Body of pancreas (tissue), 4 donors: ENCODE measurements at regions not wholly inside any gene's neighbourhood (a gene's known extent, or its start where the extent isn't known, plus 50 kb on each side); places are given as distances from the start of the nearest gene placed in this dataset.

ENCODE experiments used
- ATAC-seq: fragments of 150-250 bp; one replicate; pipeline ENCODE4 v1.9.1; 2016
- DNase-seq, 4 donors: peaks; one replicate each; pipeline ENCODE4 v3.0.0-alpha.2; 2019
- H3K27ac ChIP-seq, 4 donors: fragments of 200-600 bp; sonication (generic); 1 replicate in 3 of 4; 2 replicates in 1 of 4; pipeline versions ENCODE4 v1.5.1 to v1.6.1; 2016 to 2019; ENCODE audit warnings: mild to moderate bottlenecking in 1 of 4, mixed read lengths in 1 of 4, moderate library complexity in 1 of 4
- H3K27me3 ChIP-seq, 2 donors: fragments of 200-600 bp; sonication (generic); one replicate each; pipeline ENCODE4 v1.6.0; 2016; ENCODE audit warnings: mild to moderate bottlenecking in 1 of 2
- H3K36me3 ChIP-seq, 2 donors: fragments of 200-600 bp; sonication (generic); replicated peaks in 1 of 2; 2 replicates each; pipeline ENCODE4 v1.5.1; 2016; ENCODE audit warnings: low read depth in 2 of 2; ENCODE audit not compliant: insufficient read depth in 1 of 2
- H3K4me1 ChIP-seq: fragments of 200-600 bp; sonication (generic); one replicate; pipeline ENCODE4 v1.6.0; 2016
- H3K4me3 ChIP-seq, 2 donors: fragments of 200-600 bp; sonication (generic); 1 replicate in 1 of 2; 2 replicates in 1 of 2; pipeline ENCODE4 v1.5.1; 2016 to 2019
- H3K9me3 ChIP-seq, 3 donors: fragments of 200-600 bp; sonication (generic); 1 replicate in 2 of 3; 2 replicates in 1 of 3; pipeline ENCODE4 v1.5.1; 2016
- CTCF ChIP-seq, 7 experiments: fragments of 450-650 bp in 4 of 7; fragments of 200-600 bp in 3 of 7; sonication (generic) in 3 of 7; IDR thresholded peaks; one replicate each; pipeline ENCODE4 v1.5.1; 2016 to 2019; ENCODE audit warnings: antibody characterized with exemption in 7 of 7
- POLR2A ChIP-seq, 3 donors: fragments of 450-650 bp; IDR thresholded peaks; one replicate each; pipeline ENCODE4 v1.6.1; 2016; ENCODE audit warnings: antibody characterized with exemption in 3 of 3, mild to moderate bottlenecking in 2 of 3
- WGBS, 2 donors: methylation state at CpG; one replicate each; pipeline ENCODE4 v1.1.5; 2017; 5-methylcytosine and 5-hydroxymethylcytosine counted together
- intact Hi-C: fragments of 100-400 bp; cut with DNase I; formaldehyde crosslinking; loops from one replicate; pipeline ENCODE4 v1.15.1; 2023

- H3K27ac ChIP-seq, result no peak overlapping the region
- DNase-seq, result no peak
- WGBS, 2 donors, result 56 to 60% methylated on average over 9 of the region's 9 CpGs
- no peaks in the 10 kb centered on the region for H3K27me3 ChIP-seq
- intact Hi-C loops, result no loop called here
- H3K9me3 ChIP-seq, result no peaks in the 10 kb centered on the region
- no peaks in the 10 kb centered on the region for H3K36me3 ChIP-seq
- TF ChIP-seq POLR2A (IDR thresholded peaks at IDR 0.05), result no peak
- no peaks in the 10 kb centered on the region for H3K4me1 ChIP-seq
- ATAC-seq, result no peak
- no peak overlapping the region for H3K4me3 ChIP-seq
Measured at GRCh38 chr15:27623560-27624305, 475.4 kb downstream of the OCA2 start.

GRCh38 chr15:27623149-27623548 lies 476.0 kb downstream of the OCA2 start:
- Histone ChIP-seq H3K27ac (no peak overlapping the region), H3K36me3 (no peaks in the 10 kb centered on the region), H3K9me3 (no peaks in the 10 kb centered on the region), H3K4me1 (no peaks in the 10 kb centered on the region), H3K27me3 (no peaks in the 10 kb centered on the region), H3K4me3 (no peak overlapping the region)
- no peak for TF ChIP-seq CTCF (IDR thresholded peaks at IDR 0.05)
- TF ChIP-seq POLR2A (IDR thresholded peaks at IDR 0.05), result no peak
- DNase-seq (no peak), ATAC-seq (no peak)
- 64 to 77% methylated on average over 10 of the region's 10 CpGs for WGBS, 2 donors
- intact Hi-C loops, result no loop called here

- intact Hi-C loops, result no loop called here
- no peak for DNase-seq
- Histone ChIP-seq H3K27ac (no peak overlapping the region), H3K36me3 (no peaks in the 10 kb centered on the region), H3K27me3 (no peaks in the 10 kb centered on the region), H3K4me3 (no peak overlapping the region), H3K4me1 (no peaks in the 10 kb centered on the region), H3K9me3 (no peaks in the 10 kb centered on the region)
- TF ChIP-seq POLR2A (IDR thresholded peaks at IDR 0.05) (no peak), CTCF (IDR thresholded peaks at IDR 0.05) (no peak)
- no peak for ATAC-seq
Measured at GRCh38 chr15:27622371-27622770, 476.7 kb downstream of the OCA2 start.

GRCh38 chr15:27619204-27619603 lies 479.9 kb downstream of the OCA2 start:
- no peak for ATAC-seq

GRCh38 chr15:27617013-27617412 lies 482.1 kb downstream of the OCA2 start:
- WGBS, 2 donors, result 48 to 81% methylated on average over 3 of the region's 3 CpGs

More at GRCh38 chr15:27619204-27619603, 479.9 kb downstream of the OCA2 start:
- Histone ChIP-seq H3K4me1 (no peaks in the 10 kb centered on the region), H3K27ac (no peak overlapping the region), H3K27me3 (no peaks in the 10 kb centered on the region), H3K4me3 (no peak overlapping the region), H3K9me3 (no peaks in the 10 kb centered on the region), H3K36me3 (no peaks in the 10 kb centered on the region)
- DNase-seq, result no peak
- intact Hi-C loops, result loop anchor here (10.0 kb wide), 1 partner anchor 56 kb away; no protein-coding TSS in a partner anchor
- no peak for TF ChIP-seq POLR2A (IDR thresholded peaks at IDR 0.05)
- no peak for TF ChIP-seq CTCF (IDR thresholded peaks at IDR 0.05)
- whole genome bisulfite sequencing, 2 donors, result 65 to 68% methylated on average over 8 of the region's 8 CpGs

More at GRCh38 chr15:27617013-27617412, 482.1 kb downstream of the OCA2 start:
- Histone ChIP-seq H3K27ac (no peak overlapping the region), H3K4me1 (no peaks in the 10 kb centered on the region), H3K36me3 (no peaks in the 10 kb centered on the region), H3K27me3 (no peaks in the 10 kb centered on the region), H3K9me3 (no peaks in the 10 kb centered on the region), H3K4me3 (no peak overlapping the region)
- ATAC-seq, result no peak
- TF ChIP-seq POLR2A (IDR thresholded peaks at IDR 0.05) (no peak), CTCF (IDR thresholded peaks at IDR 0.05) (no peak)
- intact Hi-C loops, result loop anchor here (10.0 kb wide), 1 partner anchor 58 kb away; no protein-coding TSS in a partner anchor
- DNase-seq, result no peak
